HG02642 (cell line): ENCODE measurements at regions not wholly inside any gene's neighbourhood (a gene's known extent, or its start where the extent isn't known, plus 50 kb on each side); places are given as distances from the start of the nearest gene placed in this dataset.
"Not testable (repeated sequence)": the region's sequence is repeated elsewhere in the genome, so short reads cannot be mapped to it uniquely, and the experiment has no call there.

Experiments used
- ATAC-seq: cut with Tn5 transposase; IDR thresholded peaks from one replicate; pipeline ENCODE4 v1.9.1; 2021; ENCODE audit warnings: mild to moderate bottlenecking; ENCODE audit not compliant: unreplicated experiment, poor library complexity

GRCh38 chr1:102181341-102181740 lies 184.6 kb upstream of the OLFM3 start:
- no peak for ATAC-seq

DNA sequence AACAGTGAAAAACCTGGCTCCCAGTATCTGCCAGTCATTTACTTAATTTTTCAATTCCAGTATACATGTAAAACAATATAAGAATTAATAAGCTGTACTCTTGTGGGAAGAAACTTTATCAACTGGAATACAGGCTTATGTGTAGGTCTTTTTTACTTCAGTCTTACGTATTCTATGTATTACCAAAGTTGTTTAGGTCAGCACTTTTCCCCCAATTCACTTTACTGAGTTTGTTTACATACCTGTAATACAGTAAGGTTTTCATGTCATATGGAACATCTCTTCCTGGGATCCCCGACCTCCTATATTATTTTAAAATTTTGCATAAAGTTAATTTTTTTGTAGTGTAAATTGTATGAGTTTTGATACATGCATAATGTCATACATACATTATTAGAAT lies 181.8 kb upstream of the OLFM3 start:
- ATAC-seq, result no peak

DNA sequence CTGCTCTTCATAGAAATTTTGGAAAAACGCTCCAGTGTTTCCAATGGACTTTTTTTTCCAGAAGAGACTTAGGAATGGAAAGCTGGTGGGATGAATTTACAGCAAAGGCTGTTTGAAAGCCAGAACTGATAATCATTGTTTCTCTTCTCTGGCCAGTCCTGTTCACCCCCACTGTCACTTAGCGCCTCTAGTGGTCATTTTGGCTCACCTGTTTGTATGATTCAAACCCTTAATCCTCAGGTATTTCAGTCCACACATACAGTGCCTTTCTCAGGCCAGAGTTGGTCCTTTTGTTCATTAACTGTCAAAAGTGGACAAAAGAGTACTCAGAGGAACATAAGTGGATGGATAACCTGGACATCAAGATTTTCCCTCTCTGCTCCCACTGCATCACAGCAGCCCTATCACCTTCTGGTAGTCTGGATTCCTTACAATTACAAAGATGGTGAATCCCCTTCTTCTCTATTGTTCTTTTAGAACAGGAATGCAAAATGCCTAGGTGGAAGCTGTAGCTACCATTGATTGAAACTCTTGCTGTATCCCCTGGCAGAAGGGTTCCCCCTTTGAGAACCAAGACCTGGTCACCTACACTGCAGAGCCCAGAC lies 177.6 kb upstream of the OLFM3 start:
- ATAC-seq, result peak; percentile 91

- no peak for ATAC-seq
Measured at GRCh38 chr1:102172200-102172599, 175.5 kb upstream of the OLFM3 start.

DNA sequence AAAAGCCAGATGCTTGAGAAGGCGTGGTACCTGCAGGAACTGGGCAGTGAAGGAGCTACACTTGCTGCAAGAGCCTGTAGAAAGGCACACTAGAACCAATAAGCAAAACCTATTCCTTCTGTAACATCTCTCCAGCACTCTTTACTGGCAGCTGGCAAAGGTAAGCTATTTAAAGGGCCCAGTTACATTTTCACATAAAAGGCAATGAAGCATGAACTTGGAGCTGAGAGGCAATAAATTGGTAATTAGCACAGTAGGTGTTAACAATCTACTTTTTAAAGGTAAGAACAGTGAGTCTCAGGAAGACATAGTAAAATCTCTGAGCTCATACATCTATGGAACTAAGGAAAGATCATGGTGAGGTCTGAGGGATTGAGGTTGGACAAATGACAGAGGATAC lies 167.1 kb upstream of the OLFM3 start:
- ATAC-seq, result no peak

DNA sequence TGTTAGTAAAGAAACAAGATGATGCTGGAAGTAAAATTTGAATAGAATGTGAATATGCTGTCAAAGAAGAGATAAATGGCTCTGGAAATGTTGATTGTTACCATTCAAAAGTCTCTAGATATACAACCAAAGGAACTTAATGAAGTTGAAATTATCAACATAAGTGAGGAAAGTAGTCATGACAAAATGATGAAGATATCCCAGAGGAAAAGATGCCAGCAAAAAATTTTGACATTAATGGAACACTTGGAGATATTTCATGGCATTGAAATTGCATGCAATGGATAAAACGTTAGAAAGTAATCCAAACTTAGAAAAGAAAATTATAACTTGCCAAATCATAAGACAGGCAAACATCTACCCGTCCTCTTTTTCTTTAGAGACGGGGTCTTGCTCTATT lies 154.5 kb upstream of the OLFM3 start:
- no peak for ATAC-seq

DNA sequence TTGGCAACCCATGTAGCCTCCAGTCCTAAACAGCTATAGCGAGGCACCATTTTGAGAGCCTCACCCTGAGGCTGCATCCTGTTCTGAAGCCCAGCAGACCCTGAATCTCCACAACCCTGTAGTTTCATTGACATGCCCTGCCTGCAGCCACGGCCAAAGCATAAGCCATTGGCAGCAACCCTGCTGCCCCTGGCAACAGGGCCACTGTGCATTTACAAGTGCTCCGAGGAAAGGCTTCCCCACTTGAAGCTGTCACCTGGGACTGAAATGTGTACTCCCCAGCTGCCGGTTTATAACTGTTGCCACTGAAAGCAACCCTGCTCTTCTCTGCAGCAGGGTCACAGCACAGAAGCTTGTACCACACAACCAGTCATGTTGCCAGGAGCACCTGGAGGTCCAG lies 124.2 kb upstream of the OLFM3 start:
- ATAC-seq, result no peak

DNA sequence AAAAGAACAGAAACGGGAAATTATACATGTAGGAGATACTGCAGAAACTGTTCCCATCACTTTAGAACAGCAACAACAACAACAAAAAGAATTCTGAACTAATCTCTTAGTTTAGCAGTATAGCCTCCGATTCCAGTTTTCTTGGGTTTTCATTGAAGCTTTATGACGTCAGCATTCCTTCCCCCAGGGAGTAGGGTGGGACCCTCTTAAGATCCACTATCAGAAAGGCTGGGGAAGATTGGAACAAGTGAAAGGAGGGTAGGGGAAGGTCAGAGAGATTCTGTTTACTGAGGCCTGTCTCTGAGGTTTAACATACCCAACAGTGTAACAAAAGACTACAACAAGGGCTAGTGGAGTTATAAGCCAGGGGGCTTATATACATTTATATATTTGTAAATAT lies 121.4 kb upstream of the OLFM3 start:
- ATAC-seq, result no peak

DNA sequence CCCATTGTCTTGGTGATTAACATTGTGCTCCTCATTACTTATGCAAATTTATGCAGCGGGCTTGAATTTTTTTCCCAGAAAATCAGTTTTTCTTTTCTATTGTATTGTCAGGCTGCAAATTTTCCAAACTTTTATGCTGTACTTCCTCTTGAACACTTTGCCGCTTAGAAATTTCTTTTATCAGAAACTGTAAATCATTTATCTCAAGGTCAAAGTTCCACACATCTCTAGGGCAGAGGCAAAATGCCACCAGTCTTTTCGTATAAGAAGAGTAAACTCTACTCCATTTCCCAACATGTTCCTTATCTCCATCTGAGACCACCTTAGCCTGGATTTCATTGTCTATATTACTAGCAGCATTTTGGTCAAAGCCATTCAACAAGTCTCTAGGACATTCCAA lies 113.9 kb upstream of the OLFM3 start:
- ATAC-seq, result no peak

GRCh38 chr1:102109493-102109892 lies 112.8 kb upstream of the OLFM3 start:
- ATAC-seq, result not testable (repeated sequence)

GRCh38 chr1:102107441-102107840 lies 110.7 kb upstream of the OLFM3 start:
- no peak for ATAC-seq

GRCh38 chr1:102105931-102106550 lies 109.3 kb upstream of the OLFM3 start:
- ATAC-seq, result no peak

DNA sequence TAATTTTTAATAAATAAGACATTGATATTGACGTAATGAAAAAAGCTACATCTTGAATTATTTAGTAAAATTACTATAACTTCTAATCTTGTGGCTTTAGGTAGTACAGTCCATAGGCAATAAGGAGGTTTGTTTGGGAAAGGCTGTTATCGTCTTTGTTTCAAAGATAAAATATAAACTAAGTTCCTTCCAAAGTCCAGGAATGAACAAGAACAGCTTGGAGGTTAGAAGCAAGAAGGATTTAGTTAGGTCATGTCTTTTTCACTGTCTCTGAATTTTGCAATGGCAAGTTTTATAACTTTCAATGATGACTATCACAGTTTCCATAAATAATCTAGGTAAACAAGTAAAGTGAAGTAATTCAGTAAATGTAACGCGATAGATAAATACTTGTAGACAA lies 106.9 kb upstream of the OLFM3 start:
- no peak for ATAC-seq

DNA sequence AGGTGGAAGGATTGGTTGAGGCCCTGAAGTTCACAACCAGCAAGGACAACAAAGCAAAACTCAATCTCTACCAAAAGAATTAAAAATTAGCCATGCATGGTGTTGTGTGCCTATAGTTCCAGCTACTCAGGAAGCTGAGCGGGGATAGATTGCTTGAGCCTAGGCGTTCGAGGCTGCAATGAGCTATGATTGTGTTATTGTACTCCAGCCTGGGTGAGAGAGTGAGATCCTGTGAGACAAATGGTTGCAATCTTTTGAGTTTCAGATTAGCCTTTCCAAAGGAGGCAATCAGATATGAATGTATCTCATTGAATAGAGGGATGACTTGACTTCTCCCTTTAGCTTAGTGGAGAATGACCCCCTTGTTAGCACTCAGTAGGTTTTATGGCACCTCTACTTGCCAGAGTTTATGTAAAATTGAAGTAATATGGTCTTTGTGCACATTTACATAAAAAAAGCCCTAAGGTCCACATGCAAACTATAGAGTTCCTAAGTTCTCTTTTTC lies 105.6 kb upstream of the OLFM3 start:
- ATAC-seq, result no peak

- no peak for ATAC-seq
Measured at GRCh38 chr1:102100666-102101065, 103.9 kb upstream of the OLFM3 start.

DNA sequence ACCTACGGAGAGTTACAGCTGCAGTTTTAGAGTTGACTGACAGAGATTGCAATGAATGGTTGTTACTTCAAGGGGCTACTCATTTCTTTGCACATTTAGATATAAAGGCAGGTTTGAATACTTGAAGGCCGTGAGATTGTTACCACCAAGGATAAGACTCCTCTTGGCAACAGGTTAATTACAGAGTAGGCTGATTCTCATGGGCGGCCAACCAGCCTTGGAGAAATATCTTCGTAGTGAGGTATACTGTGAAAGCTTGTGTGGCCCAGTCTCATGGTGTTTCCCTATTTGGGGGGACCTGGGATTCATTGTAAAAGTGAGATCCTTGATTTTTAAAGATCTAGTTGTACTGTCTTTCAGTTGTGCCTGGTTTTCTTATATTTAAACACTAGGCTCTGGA lies 103.2 kb upstream of the OLFM3 start:
- no peak for ATAC-seq

DNA sequence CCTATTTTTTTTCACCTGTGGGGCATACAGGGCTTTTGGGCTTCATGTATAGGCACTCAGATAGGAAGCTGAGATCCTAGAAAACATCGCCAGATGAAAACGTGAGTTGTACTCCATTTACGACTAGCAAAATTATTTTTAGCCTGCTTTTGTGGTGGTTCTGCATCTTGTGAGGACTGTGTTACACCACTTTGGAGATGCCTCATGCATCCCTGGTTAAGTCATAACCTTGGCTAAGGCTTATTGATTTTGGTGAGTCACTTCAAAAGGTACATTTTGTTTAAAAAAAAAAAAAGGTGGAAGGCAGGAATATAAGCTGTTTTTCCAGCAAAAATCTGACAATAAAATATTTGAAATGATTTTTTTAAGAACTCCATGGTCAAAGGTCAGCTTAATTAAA lies 101.8 kb upstream of the OLFM3 start:
- no peak for ATAC-seq

- no peak for ATAC-seq
Measured at GRCh38 chr1:102098081-102098480, 101.4 kb upstream of the OLFM3 start.

GRCh38 chr1:102097451-102097850 lies 100.7 kb upstream of the OLFM3 start:
- ATAC-seq, result no peak

GRCh38 chr1:102096162-102096561 lies 99.4 kb upstream of the OLFM3 start:
- no peak for ATAC-seq

- no peak for ATAC-seq
Measured at GRCh38 chr1:102089791-102090190, 93.1 kb upstream of the OLFM3 start.

DNA sequence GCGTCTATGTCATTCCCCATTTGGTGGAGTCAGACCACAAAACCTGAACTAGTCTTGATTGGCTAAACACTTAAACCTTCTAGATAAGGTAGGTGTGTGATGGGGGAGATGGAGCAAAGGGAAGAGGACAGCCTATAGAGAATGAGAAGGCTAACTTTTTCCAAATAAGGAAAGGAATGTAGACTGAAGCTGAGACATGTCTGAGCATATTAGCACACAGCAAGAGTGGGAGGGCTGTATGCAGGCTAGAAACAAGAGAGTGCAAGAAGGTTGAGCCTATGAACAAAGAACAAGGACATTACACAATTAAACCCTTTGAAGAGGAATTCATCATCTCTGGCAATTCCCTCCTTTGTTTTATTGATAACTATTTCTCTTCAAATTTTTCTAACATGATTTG lies 89.2 kb upstream of the OLFM3 start:
- no peak for ATAC-seq
